ENCODE measurements at regions not wholly inside any gene's neighbourhood (a gene's known extent, or its start where the extent isn't known, plus 50 kb on each side); places are given as distances from the start of the nearest gene placed in this dataset.

DNA sequence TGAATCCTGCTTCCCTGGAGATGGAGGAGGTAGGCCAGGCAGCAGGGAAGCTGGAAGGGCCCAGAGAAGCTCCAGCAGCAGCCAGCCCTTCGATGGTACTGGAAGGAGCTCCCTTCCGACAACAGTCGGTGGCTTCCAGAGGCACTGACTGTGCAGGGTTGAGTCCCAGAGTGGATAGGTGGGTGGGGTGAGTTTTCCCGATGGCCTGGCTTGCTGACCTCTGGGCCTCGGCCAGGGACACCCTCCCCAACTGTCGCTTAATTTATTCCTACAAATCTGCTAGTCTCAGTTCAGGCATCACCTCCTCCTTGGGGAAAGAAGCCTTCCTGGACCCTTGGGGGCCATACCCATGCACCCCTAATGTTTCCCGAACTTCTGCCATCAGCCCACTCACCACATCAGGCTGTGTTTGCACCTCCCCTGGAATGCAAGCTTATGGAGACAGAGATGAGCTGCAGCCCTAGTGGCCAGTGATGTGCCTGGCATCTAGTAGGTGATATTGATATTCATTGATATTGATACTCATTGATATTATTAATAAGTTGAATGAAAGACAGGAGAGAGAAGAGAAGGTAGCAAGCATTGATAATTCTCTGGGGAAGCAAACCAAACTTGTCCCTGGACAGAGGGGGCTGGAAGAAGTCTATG is 104.6 kb upstream of the BOD1 start:
- no peak for DNase-seq

GRCh38 chr5:173721601-173722232 is 105.3 kb upstream of the BOD1 start:
- no peak for DNase-seq

DNA sequence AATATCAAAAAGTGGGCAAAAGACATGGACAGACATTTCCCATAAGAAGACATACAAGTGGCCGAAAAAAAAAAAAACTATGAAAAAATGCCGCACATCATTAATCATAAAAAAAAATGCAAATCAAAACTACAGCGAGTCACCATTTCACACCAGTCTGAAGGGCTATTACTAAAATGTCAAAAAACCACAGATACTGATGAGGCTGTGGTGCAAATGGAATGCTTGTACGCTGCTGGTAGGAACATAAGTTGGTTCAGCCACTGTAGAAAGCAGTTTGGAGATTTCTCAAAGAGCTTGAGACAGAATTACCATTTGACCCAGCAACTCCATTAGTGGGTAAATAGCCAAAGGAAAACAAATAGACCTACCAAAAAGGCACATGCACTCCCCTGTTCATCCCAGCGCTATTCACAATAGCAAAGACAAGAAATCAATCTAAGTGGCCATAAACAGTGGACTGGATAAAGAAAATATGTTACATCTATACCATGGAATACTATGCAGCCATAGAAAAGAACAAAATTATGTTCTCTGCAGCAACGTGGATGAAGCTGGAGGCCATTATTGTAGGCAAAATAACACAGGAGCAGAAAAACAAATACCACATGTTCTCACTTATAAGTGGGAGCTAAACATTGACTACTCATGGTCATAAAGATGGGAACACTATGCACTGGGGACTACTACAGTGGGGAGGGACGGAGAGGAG is 110.6 kb upstream of the BOD1 start:
- no peak for DNase-seq

GRCh38 chr5:173727839-173728778 is 111.7 kb upstream of the BOD1 start:
- DNase-seq, result no peak

- no peak for DNase-seq
Measured at GRCh38 chr5:173729079-173729765, 112.8 kb upstream of the BOD1 start.

DNA sequence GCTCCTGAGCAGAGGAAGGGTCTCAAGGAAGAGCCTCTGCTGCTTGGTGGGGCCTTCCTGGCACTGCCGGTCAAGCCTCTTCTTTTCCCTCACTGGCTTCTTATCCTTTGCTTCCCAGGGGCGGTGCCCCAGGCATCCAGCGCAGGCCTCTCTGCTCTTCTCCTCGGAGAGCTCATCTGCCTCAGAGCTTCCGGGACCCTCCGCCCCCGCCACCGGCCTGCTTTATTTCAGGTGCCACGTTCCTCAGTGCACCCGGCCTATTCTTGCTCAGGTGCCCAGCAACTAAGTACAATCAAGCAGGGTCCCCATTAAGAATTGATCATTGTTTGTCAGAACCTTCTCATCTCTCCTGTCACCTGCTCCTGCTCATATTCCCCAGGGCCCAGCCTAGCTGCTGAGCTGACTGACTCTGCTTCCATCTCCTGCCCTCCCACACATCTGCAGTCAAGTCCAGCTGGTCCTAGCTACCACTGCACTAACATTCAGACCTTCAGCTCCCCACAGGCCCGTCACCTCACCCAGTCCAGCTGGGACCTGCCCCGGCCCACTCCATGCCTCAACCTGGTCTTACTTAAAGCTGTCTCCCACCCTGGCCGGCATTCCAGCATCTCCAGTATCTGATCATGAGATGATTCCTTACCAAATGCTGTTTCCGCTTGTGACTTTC is 114.3 kb upstream of the BOD1 start:
- DNase-seq, result no peak

DNA sequence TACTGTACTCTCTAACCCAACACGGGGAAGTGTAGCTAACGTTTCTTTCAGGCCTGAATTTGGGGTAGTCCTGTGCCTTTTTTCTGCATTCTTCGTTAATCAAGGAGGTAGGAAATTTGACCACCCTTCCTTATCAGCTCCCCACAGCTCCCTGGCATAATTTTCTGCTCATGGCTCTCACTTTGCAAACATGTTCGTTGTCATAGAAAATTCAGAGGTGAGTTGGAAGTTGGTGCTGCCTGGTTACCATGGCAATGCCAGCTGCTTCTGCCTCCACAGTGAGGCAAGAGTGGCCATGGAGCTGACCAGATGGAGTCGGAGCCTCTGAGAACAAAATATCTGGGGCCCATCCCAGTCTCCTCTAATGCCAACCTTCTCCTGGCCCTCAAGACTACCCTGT is 116.6 kb upstream of the BOD1 start:
- no peak for DNase-seq

DNA sequence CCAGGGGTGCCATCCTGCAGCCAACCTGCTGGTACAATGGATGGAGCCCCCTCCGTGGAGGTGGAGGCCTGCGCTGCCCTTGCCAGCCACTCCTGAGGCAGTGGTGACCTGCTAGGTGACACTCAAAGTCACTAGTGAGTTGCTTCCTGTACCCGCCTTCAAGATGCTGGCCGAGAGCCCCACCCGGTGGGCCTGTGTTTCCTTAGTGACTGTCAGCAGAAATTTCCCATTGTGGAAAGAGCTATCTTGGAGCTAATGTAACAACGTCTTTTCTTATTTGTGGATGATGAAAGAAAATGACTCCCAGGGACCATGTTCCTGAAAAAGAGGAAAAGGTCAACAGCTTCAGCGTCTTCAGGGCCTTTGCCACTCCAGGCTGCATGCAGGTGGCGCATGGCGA is 117.0 kb upstream of the BOD1 start:
- DNase-seq, result no peak

DNA sequence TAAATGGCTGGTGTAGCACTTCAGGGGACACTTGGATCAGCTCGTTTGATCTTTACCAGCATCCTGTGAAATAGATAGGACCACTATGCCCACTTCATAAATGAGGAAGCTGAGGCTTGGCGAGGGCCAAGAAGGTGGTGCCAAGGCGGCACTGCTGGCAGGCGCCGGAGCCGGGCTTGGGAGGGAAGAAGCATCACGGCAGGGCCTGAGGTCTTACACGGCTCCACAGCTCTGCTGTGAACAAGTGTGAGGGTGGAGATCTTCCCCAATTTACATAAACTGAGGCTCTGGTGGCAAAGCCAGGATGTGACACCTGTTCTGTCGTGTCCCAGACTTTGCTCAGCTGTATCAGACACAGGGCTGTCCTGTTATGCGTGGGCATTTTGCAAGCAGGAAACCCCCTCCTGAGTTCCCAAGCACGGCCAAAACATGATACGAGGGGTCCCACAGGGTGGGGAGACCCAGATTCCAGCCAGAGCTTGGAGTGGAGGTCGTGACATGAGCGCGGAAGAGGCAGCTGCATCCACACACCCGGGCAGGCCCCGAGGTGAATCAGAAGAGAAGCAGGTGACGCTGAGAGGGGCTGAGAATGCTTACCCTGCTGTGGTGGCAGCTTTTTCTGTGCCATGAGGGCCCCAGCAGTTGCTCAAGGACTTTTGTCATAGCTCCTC is 117.5 kb upstream of the BOD1 start:
- no peak for DNase-seq

DNA sequence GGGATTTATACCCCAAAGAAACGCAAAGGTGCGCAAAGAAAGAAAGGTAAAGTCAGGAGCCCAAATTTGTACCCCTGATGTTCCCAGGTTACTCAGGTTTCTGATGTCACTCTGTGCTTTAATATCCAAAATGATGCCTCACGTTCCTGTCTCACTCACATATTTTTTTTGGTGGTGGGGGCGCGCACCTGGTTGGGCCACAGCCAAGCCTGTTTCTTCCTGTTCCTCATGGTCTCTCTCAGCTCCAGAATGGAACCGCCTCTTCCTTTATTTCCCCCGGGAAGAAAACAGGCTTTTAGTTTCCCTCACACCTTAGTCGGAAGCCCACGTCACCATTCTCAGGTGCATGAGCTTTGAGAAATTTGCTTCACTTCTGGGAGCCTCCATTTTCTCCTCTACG is 118.3 kb upstream of the BOD1 start:
- no peak for DNase-seq

DNA sequence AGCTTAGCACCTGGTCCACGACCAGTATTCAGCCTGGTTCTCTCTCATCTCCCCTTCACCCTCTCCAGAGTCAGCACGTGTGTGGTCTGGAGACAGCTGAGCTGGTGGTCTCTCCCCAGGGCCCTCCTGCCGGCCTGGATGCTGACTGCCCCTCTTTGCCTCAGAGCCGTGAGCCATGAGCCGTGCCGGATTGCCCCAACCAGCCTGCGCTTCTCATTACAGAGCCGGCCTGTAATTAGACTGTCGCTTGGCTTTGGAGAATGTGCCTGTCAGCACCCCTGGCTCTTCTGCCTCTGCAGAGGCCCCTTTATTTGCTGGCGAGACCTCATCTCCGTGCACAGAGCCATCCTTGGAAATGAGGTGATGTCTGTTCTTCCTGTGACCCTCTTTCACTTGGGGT is 118.7 kb upstream of the BOD1 start:
- DNase-seq, result no peak

DNA sequence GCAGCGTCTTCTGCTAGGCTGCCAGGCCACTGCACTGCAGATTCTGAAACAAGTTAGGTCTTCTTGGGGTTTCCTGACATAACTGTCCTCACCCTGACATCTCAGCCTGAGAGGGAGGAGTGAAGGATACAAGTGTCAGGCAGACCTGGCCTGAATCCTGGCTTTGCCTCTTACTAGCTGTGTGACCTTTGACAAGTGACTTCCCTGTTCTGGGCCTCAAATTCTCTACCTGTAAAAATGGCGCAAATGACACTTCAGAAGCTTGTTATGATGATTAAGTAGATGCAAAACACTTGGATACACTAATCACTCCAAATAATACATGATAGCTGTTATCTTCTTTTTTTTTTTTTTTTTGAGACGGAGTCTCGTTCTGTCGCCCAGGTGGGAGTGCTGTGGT is 119.2 kb upstream of the BOD1 start:
- no peak for DNase-seq

DNA sequence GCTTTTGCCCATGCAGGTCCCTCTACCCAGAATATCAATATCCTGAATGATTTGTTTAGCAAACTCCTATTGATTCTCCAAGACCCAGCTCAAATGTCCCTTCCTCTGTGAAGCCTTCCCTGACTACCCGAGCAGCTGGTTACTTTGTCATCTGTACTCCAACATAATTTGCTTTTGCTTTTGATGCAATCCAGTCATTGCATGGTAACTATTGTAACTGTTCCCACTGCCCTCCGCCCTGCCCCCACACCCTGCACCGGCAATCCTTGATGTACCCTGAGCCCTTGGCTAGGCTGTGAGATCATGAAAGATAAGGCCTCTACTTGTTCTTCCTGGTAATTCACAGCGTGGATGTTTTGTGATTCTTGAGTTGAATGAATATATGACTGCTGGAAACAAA is 119.9 kb upstream of the BOD1 start:
- no peak for DNase-seq

DNA sequence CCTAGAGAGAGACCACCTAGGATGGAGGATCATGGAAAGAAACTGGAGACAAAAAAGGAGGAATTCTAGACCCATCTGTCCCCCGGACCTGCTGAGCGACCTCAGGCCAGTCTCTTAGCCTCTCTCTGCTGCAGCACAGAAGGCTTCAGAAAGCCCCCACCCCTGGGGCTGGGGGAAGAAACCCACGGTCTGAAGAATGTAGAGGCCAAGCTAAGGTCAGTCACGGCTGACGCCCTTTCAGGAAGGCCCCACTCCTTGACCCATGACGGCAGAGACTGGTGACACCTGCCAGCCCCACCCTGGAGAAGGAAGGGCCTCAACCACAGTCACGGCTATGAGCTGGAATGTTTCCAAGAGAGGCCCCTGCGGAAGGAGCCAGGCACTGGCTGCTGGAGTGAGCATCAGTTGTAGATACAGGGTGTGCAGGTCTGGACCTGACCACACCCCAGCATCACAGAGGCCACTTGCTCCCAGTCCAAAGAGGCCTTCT is 120.5 kb upstream of the BOD1 start:
- DNase-seq, result peak; percentile 2

DNA sequence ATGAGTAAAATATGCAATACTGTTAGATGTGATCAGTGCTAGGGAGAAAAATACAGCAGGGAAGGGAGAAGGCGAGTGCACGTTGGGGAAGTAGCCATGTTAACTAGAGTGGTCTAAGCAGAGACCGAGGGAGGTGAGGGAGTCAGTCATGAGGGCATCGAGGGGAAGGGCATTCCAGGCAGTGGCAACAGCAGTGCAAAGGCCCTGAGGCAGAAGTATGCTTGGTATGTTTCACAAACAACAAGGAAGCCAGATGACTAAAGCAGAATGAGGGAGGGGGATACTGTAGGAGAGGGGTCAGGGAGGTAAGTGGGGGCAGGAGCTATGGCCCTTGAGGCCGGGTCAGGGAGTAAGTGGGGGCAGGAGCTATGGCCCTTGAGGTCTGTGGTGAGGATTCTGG is 123.3 kb upstream of the BOD1 start:
- DNase-seq, result no peak

GRCh38 chr5:173740400-173740799 is 124.0 kb upstream of the BOD1 start:
- DNase-seq, result no peak

DNA sequence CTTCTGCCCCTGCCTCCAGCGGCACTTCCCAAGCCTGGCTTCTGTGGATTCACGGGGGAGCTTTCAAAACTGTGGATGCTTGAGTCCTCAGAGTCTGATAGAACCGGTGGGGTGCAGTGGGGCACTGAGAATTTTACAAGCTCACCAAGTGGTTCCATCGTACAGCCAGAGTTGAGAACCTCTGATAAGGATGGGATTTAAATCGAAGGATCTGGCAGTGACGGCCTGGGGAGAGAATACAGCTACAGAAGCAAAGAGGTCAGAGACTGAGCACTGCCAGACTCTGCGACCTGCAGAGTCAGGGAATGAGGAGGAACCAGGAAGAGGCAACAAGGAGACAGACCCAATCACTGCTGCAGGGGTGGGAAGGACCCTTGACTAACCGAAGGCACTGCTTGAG is 124.6 kb upstream of the BOD1 start:
- no peak for DNase-seq

DNA sequence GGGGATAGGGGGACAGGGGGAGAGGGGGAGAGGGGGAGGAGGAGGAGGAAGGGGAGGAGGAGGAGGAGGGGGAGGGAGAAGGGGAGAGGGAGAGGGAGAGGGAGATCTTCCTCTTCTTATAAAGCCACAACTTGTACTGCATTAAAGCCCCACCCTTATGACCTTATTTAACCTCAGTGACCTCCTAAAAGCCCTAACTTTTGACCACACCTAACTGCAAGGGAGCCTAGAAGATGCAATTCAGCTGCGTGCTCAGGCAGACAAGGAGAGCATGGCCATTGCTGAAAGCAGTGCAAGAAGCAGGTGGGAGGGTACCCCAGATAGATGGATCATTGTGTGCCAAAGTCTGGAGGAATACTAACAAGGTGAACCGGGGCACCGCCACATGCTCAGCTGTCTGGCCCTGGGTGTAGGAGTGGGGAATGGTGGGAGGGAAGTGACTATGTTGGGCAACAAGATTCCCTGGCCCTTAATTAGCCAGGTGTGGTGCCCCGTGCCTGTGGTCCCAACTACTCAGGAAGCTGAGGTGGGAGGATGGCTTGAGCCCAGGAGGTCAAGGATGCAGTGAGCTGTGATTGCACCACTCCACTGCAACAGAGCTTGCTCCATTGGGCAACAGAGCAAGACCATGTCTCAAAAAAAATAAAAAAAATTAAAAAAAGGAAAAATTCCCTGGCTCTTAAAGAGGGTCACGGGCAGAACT is 125.4 kb upstream of the BOD1 start:
- DNase-seq, result no peak

DNA sequence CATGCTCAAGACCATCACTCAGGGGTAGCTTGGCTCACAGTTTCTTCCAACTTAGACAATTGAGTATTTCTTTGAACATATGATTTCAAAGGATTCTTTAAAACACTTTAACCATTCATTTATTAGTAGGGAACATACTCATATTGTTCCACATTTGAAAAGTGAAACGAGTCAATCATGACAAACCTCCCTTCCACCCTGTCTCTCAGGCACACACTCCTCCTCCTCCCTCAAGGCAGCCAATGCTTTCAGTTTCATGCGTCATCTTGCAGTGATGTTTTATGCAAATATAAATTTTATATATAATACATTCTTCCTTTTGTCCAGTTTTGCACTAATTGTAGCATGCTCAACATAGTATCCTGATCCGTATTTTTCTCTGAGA is 126.0 kb upstream of the BOD1 start:
- no peak for DNase-seq

DNA sequence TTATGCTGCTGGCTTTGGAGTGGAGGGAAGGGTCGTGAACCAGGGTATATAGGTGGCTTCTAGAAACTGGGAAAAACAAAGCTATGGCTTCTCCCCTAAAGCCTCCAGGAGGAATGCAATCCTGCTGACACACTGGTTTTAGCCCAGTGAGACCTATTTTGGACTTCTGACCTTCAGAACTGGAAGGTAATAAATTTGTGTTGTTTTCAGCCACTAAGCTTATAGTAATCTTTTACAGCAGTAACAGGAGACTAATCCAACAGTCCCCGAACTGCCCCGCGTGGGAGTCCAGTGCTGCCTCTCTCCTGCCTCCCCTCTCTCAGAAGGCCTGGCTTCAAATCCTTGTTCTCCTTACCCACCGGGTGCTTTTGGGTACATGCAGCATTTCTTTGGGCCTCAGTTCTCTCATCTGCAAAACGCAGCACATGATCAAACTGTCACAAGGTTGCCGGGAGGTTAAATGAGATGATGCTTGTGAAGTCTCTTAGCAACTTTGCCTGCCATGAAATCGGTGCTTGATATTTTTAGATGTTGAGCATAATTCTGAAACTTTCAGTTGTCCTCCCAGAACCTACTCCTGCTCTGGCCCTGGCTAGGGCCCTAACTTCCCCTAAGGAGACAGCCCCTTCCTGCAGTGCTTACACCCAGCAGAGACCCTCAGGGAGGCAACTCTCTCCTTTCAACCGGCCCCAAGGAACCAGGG is 127.3 kb upstream of the BOD1 start:
- no peak for DNase-seq
